HG02943 (cell line): ENCODE measurements at regions not wholly inside any gene's neighbourhood (a gene's known extent, or its start where the extent isn't known, plus 50 kb on each side); places are given as distances from the start of the nearest gene placed in this dataset.
"Not testable (repeated sequence)": the region's sequence is repeated elsewhere in the genome, so short reads cannot be mapped to it uniquely, and the experiment has no call there.

ENCODE experiments used
- ATAC-seq: cut with Tn5 transposase; IDR thresholded peaks from one replicate; pipeline ENCODE4 v1.9.1; 2021; ENCODE audit warnings: mild to moderate bottlenecking, low read depth, moderate library complexity; ENCODE audit not compliant: unreplicated experiment

GRCh38 chr10:57457972-57458512 lies 809.7 kb downstream of the IPMK start:
- no peak for ATAC-seq

GRCh38 chr10:57430376-57430775 lies 837.3 kb downstream of the IPMK start:
- ATAC-seq: no peak

GRCh38 chr10:57420881-57421280 lies 846.8 kb downstream of the IPMK start:
- no peak for ATAC-seq

- ATAC-seq: no peak
Observed at GRCh38 chr10:57418476-57418875, 849.2 kb downstream of the IPMK start.

- ATAC-seq: no peak
Observed at GRCh38 chr10:57395923-57396322, 871.8 kb downstream of the IPMK start.

GRCh38 chr10:57367412-57367811 lies 900.3 kb downstream of the IPMK start:
- ATAC-seq: no peak

- peak; percentile 85 for ATAC-seq
Observed at GRCh38 chr10:57362811-57363210, 904.9 kb downstream of the IPMK start.

- no peak for ATAC-seq
Observed at GRCh38 chr10:57353403-57354003, 914.2 kb downstream of the IPMK start.

GRCh38 chr10:57351076-57351475 lies 916.6 kb downstream of the IPMK start:
- ATAC-seq: no peak

GRCh38 chr10:57341294-57341693 lies 926.4 kb downstream of the IPMK start:
- no peak for ATAC-seq

GRCh38 chr10:57338823-57339558 lies 928.7 kb downstream of the IPMK start:
- ATAC-seq: peak; percentile 67

- no peak for ATAC-seq
Observed at GRCh38 chr10:57336865-57337264, 930.8 kb downstream of the IPMK start.

- no peak for ATAC-seq
Observed at GRCh38 chr10:57336341-57336740, 931.4 kb downstream of the IPMK start.

GRCh38 chr10:57334523-57334922 lies 933.2 kb downstream of the IPMK start:
- no peak for ATAC-seq

- no peak for ATAC-seq
Observed at GRCh38 chr10:57333880-57334279, 933.8 kb downstream of the IPMK start.

- ATAC-seq: not testable (repeated sequence)
Observed at GRCh38 chr10:57321400-57321854, 946.3 kb downstream of the IPMK start.

- ATAC-seq: no peak
Observed at GRCh38 chr10:57320416-57320815, 947.3 kb downstream of the IPMK start.

- ATAC-seq: no peak
Observed at GRCh38 chr10:57314046-57314445, 953.0 kb upstream of the ZWINT start.

- no peak for ATAC-seq
Observed at GRCh38 chr10:57303566-57303965, 942.5 kb upstream of the ZWINT start.

- no peak for ATAC-seq
Observed at GRCh38 chr10:57300718-57301117, 939.7 kb upstream of the ZWINT start.

- no peak for ATAC-seq
Observed at GRCh38 chr10:57294698-57295097, 933.6 kb upstream of the ZWINT start.

- no peak for ATAC-seq
Observed at GRCh38 chr10:57288754-57289153, 927.7 kb upstream of the ZWINT start.
